ENCODE measurements at regions not wholly inside any gene's neighbourhood (a gene's known extent, or its start where the extent isn't known, plus 50 kb on each side); places are given as distances from the start of the nearest gene placed in this dataset.

DNA sequence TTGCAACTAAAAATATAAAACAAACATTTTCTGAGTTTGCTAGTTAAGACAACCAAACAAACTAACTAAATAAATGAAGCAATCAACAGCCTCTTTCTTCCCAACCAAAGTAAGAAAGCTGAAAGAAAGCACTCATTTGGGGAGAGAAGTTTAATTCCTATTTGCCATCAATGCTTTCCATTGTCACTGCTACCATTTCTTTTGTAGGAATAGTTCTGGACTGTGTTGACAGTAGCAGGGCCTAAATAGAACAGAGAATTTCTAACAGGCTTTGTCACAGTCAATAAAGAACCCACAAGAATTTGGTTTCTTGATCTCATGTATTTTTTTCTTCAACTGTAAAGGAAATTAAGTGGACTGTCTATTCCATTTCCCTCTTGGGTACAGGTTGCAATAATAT, 1886.4 kb upstream of the TENM3 start:
- TF ChIP-seq POLR2A (IDR thresholded peaks at IDR 0.05) = no peak
- no peak for TF ChIP-seq CTCF (IDR thresholded peaks at IDR 0.05)
